NT2/D1 (cell line): ENCODE measurements at regions not wholly inside any gene's neighbourhood (a gene's known extent, or its start where the extent isn't known, plus 50 kb on each side); places are given as distances from the start of the nearest gene placed in this dataset.

Experiments used
- DNase-seq: peaks from one replicate; pipeline ENCODE4 v3.0.0-alpha.2; 2011; ENCODE audit warnings: low read depth, low spot score
- H3K27me3 ChIP-seq: 2 replicates; pipeline ENCODE4 v1.6.0; 2011; ENCODE audit warnings: mild to moderate bottlenecking; ENCODE audit not compliant: insufficient read length, insufficient read depth
- H3K36me3 ChIP-seq: 2 replicates; pipeline ENCODE4 v1.6.1; 2011; ENCODE audit warnings: mild to moderate bottlenecking, low read length, mixed read lengths; ENCODE audit not compliant: insufficient read depth, insufficient read length
- H3K4me1 ChIP-seq: 2 replicates; pipeline ENCODE4 v1.5.1; 2011; ENCODE audit not compliant: insufficient read depth, insufficient read length
- H3K4me3 ChIP-seq: 2 replicates; pipeline ENCODE4 v1.5.1; 2011; ENCODE audit warnings: low read depth; ENCODE audit not compliant: insufficient read length
- H3K9ac ChIP-seq: 2 replicates; pipeline ENCODE4 v1.6.0; 2011; ENCODE audit warnings: low read depth; ENCODE audit not compliant: insufficient read length
- H3K9me3 ChIP-seq: 2 replicates; pipeline ENCODE4 v1.5.1; 2011; ENCODE audit warnings: mild to moderate bottlenecking, low read length; ENCODE audit not compliant: insufficient read depth
- SUZ12 ChIP-seq: IDR thresholded peaks from 2 replicates; pipeline ENCODE4 v1.6.1; 2011; ENCODE audit not compliant: insufficient read length, insufficient read depth; ENCODE audit errors: extremely low read depth
- YY1 ChIP-seq: IDR thresholded peaks from 2 replicates; pipeline ENCODE4 v1.6.1; 2011; ENCODE audit not compliant: insufficient read length, insufficient read depth
- ZNF274 ChIP-seq: IDR thresholded peaks from 2 replicates; pipeline ENCODE4 v1.6.1; 2011; ENCODE audit warnings: mild to moderate bottlenecking, low read depth, low read length

- DNase-seq, result no peak
- H3K27me3 ChIP-seq, result no peaks in the 10 kb centered on the region
- no peaks in the 10 kb centered on the region for H3K36me3 ChIP-seq
- H3K4me1 ChIP-seq, result no peaks in the 10 kb centered on the region
- TF ChIP-seq ZNF274, result no peak
- TF ChIP-seq YY1, result no peak
- no peak for TF ChIP-seq SUZ12
- no peaks in the 10 kb centered on the region for H3K9me3 ChIP-seq
- H3K9ac ChIP-seq, result no peak overlapping the region
- no peak overlapping the region for H3K4me3 ChIP-seq
These were observed 78.1 kb upstream of the OLFM3 start for GRCh38 chr1:102074874-102075273.

- no peak for DNase-seq
- H3K36me3 ChIP-seq, result no peaks in the 10 kb centered on the region
- H3K27me3 ChIP-seq, result no peaks in the 10 kb centered on the region
- no peak overlapping the region for H3K9ac ChIP-seq
- no peaks in the 10 kb centered on the region for H3K4me1 ChIP-seq
- H3K9me3 ChIP-seq, result no peaks in the 10 kb centered on the region
- H3K4me3 ChIP-seq, result no peak overlapping the region
- TF ChIP-seq YY1 (no peak), ZNF274 (no peak), SUZ12 (no peak)
These were observed 74.7 kb upstream of the OLFM3 start for GRCh38 chr1:102071451-102071850.

GRCh38 chr1:102050556-102050955, 53.8 kb upstream of the OLFM3 start:
- Histone ChIP-seq H3K36me3 (no peaks in the 10 kb centered on the region), H3K9me3 (no peaks in the 10 kb centered on the region), H3K4me1 (no peaks in the 10 kb centered on the region), H3K4me3 (no peak overlapping the region), H3K9ac (no peak overlapping the region), H3K27me3 (no peaks in the 10 kb centered on the region)
- DNase-seq, result no peak
- no peak for TF ChIP-seq YY1
- no peak for TF ChIP-seq ZNF274
- no peak for TF ChIP-seq SUZ12

GRCh38 chr1:102047724-102048123, 51.0 kb upstream of the OLFM3 start:
- DNase-seq, result no peak
- no peak for TF ChIP-seq YY1
- TF ChIP-seq ZNF274, result no peak
- TF ChIP-seq SUZ12, result no peak
- no peaks in the 10 kb centered on the region for H3K27me3 ChIP-seq

More at GRCh38 chr1:102047724-102048123, 51.0 kb upstream of the OLFM3 start:
- H3K9ac ChIP-seq, result no peak overlapping the region
- H3K36me3 ChIP-seq, result no peaks in the 10 kb centered on the region
- H3K9me3 ChIP-seq, result no peaks in the 10 kb centered on the region
- H3K4me3 ChIP-seq, result no peak overlapping the region
- H3K4me1 ChIP-seq, result no peaks in the 10 kb centered on the region
